Stimulated activated CD4-positive, alpha-beta T cell treated with anti-CD3 and anti-CD28 coated beads, TNF-alpha, amount 100 ng/mL, for 1 hour (primary cell): ENCODE measurements at regions not wholly inside any gene's neighbourhood (a gene's known extent, or its start where the extent isn't known, plus 50 kb on each side); places are given as distances from the start of the nearest gene placed in this dataset.

Experiments
- DNase-seq, 3 donors: peaks; one replicate each; pipeline ENCODE4 v3.0.0-alpha.2; 2020; ENCODE audit warnings: low read depth in 3 of 3, low spot score in 1 of 3

DNA sequence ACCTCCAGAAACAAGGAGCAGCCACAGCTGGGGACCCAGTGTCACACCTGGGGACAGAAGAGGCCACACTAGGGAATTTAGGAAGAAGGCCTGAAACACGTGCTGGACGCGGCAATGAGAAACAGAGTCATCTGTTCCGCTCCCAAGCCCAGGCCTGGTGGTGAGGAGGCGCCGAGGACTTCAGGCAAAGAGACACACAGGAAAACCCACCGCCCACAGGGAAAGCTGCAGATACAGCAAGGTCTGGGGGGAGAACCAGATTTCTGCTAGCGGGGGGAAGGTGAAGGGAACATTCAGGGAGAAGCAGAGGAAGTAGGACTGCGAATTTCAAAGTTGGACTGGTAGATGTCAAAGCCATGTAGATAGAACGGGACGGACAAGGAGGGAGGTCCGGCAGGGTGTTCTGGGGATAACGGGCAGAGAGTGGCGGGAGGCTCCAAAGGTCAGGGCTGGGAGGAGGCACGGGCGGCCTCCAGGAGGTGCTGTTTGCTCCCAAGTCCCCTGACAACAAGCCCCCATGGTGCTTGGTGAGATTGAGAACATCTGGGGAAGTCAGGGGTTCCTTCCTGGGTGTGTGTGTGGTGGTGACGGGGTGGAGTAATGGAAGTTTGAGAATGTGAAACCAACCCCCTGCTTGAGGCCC lies 351.7 kb upstream of the MYT1L start:
- DNase-seq, result no peak

DNA sequence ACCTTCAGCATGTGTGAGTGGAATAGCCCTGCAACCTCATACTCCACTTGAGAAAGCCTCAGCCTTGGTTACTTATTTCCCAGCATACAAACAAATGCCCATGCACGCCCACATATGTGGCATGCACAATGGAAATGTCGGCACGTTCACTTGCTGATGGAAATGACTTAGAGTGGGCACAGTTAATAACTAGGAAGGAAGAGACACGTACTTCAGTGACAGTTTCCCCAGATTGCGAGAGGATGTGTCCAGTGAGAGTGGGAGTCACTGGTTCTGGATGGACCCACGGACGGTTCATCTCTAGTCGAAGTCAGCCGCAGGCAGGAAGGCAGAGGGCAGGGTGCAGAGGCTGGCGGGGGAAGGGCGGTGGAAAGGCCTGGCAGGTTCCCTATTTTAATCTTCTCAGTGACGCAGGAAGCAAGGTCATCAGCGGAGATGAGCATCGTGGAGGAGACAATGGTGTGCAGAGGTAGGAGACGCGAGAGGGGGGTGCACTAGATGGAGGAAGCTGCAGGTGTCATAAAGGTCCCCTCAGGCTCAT lies 350.7 kb upstream of the MYT1L start:
- DNase-seq, result no peak

DNA sequence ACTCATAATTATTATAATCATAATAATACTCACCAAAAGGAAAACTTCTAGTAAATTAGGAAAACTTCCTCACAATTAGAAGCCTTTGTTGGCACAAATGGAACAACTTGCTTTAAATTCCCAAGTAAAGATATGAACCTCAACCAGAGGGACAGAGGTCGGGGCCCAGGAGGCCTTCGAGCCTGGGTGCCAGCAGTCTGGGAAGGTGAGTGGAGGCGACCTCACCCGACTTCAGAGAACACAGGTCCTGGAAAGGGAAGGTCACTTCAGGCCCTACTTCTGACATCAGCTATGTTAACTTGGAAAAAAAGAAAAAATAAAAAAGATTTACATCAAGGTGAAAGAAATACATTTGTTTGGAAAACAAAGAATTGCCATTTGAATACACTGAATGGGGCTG lies 350.0 kb upstream of the MYT1L start:
- DNase-seq, result no peak

DNA sequence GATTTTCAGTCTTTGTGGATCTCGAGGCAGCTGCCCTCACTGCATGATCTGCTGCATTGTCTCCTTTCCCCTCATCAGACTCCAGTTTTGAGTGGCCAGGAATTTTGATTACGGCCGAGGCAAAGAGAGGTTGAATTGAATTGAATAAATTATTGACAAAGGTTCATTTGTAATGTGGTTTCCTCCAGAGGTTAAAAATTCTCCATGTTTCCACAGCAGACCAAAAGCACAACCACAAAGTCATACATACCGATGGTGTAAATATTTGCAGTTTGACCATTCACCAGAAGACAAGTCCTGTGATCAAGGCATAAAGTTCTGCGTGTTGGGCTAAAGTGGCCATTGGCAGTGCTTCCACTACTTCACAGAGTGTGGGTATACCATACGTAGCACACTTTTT lies 343.8 kb upstream of the MYT1L start:
- no peak for DNase-seq

DNA sequence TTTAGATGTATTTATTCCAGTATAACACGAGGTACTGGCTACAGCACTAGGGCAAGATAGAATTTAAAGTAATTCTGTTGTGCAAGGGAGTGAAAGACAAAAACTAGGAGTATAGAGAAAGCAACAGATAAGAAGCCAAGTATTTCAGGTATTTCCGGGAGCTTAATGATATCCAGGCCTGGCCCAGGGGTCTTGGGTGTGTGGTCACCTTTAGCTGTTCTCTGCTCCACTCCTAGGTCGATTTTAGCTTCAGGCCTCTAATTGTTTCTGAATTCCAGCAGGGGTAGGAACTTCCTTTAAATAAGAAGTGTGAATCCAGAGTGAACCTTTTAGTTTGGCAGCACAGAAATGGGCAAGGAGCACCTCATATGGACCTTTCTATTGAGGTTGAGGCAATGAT lies 342.3 kb upstream of the MYT1L start:
- DNase-seq, result no peak

DNA sequence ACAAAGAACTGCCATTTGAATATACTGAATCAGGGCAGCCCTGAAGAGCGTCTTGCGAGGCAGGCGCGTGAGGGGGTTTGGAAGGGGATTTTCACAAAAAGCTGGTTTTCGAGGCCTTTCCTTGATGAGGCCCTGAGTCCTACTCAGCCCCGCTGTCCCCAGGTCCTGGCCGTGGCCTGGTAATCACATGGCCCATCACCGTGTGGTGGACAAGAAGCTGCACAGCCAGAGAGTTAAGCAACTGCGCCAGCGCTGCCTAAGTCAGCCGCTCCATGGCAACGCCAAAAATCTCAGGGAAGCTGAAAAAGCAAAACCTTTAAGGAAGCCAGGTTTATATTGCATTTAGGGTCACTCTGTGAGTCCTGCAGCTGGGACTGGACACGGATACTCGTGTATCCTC lies 341.2 kb upstream of the MYT1L start:
- no peak for DNase-seq

DNA sequence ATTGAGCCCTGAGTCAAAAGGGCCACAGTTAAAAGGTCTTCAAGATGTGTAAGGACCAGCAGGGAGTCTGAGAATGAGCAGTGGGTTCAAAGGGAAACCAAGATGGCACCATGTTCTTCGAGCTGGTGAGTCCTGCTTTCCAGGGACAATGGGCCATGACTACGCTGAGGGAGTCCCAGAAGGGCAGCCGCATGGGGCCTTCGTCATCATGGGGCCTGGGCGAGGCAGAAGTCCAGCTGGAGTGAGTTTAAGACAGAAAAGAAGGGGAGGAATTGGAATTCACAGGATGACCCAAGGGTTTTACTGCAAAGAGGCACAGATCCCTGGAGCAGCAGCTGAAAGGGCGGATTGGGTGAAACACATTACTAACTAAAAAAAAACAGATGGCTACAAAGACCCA lies 340.8 kb upstream of the MYT1L start:
- no peak for DNase-seq

DNA sequence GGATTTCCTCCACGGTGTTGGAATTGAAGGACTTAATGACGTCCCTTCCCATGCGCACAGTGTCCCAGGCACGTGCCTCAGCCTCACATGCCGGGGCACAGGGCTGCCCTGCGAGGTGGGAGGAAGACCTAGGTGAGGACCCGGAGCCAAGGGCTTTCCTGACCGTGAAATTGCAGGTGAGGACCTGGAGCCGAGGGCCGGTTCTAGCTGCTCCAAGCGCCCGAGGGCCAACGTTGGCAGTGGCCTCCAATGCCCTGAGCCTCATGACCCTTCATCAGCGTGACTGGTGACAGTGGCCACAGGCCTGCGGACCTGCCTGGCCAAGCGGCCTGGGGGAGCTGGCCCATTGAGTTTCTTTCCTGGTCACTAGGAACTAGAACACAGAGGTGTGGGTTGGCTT lies 338.2 kb upstream of the MYT1L start:
- no peak for DNase-seq

DNA sequence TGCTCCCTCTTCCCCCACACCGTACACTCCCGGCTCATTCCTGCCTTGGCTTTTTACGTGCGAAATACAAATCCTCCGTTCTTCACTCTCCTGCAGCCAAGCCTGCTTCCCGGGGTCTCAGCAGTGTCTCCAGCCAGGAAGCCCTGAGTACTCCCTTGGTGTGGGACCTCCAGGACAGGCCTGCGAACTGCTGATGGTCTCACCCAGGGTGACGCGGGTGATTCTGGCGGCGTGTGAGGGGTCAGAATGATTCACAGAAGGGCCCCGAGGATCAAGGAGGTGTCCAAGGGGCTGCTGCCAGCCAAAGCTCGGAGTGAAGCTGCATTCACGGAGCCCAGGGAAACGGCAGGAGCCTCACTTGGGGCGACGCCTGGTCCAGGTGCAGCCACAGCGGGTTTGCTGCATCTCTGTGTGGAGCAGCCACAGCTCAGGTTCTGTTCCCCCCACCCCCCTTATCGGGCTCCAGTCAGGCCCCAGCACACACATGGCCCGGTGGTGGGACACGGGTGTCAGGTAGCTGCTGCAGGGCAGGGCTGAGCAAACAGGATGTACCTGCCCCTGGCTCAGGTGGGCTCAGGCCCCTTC lies 337.7 kb upstream of the MYT1L start:
- no peak for DNase-seq

DNA sequence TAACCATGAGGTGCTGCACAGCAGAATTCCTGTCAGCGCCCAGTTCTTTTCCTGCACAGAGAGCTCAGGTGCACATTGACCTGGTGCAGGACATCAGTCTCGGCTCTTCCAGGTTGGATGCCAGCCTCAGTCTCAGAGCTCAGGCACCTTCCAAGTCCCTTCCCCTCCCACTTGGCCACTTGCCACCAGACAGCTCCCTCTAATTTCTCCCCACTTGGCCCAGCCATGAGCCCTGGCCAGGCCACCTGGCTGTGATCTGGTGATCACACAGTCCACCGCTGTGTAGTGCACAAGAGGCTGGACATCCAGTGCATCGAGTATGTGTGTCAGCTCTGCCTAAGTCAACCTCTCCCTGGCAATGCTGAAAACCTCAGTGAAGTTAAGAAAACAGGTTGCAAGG lies 336.6 kb upstream of the MYT1L start:
- no peak for DNase-seq

DNA sequence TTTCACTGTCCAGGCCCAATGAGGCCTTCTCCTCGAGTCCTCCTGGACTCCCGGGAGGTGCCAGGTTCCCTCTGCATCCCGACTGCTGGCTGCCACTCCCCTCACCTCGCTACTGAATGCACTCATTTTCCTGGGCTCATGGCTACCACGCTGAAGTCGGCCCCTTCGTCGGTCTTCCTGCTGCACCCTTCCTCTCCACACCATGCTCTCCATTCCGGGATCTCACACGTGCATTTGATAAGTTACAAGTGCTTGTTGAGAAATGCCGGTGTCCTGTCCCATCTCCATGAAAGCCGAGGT lies 334.7 kb upstream of the MYT1L start:
- DNase-seq, result no peak

DNA sequence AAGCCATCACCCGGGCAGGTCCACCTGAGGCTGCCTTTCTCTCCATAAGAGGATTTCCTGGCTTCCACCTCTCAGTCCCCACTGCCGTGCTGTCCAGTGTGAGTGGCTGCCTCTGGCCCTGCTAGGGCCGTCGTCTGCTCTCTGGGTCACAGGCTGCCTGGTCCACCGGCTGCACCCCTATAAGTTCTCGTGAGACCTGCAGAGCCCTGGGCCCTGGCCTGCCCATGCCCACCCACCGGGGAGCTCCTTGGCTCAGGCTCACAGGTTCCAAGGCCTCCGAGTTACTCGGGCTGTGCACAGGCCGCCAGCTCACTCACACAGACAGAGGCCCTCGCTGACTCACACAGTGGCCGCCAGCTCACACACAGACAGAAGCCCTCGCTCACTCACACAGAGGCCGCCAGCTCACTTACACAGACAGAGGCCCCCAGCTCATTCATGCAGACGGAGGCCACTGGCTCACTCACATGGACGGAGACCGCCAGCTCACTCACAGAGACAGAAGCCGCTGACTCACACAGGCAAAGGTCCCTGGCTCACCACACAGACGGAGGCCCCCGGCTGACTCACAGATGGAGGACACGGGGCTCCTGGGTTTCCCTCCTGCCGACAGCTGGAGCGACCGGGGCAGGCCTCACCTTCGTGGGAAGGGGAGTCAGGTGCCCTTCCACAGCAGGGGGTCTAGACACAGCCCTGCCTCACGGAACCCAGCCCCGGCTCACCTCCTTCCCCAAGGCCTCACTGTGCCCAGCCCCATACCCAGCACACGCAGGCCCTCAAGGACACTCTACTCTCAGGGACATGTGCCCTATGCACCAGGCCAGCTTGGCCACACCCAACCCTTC lies 334.1 kb upstream of the MYT1L start:
- DNase-seq, result no peak

DNA sequence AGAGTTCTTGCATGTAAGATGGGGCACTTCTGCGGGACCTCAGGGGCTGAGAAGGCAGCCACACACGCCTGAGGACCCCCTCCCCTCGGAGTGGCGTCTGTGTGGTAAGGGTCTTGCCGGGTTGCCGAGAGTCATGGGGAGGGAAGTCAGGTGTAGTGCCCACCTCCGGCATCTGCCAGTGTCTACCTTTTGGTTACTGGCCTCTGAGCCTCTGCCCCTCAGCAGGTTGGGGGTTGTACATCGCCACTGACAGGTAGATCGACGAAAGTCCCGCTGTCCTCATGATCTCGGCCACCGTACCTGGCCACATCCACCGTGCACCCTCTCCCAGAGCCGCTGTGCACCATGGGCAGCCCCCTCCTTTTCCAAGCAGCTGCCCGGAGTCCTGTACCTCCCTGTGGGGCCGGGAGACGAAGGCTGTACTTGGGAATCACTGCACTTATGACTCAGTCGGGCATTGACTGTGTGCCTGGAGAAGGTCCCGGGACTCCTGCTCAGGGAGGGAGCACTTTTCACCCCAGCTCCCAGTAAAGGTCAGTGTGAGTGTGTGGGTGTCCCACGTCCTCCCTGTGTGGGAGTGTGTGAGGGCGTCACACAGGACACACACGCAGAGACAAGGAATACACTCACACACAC lies 332.4 kb upstream of the MYT1L start:
- DNase-seq, result no peak

DNA sequence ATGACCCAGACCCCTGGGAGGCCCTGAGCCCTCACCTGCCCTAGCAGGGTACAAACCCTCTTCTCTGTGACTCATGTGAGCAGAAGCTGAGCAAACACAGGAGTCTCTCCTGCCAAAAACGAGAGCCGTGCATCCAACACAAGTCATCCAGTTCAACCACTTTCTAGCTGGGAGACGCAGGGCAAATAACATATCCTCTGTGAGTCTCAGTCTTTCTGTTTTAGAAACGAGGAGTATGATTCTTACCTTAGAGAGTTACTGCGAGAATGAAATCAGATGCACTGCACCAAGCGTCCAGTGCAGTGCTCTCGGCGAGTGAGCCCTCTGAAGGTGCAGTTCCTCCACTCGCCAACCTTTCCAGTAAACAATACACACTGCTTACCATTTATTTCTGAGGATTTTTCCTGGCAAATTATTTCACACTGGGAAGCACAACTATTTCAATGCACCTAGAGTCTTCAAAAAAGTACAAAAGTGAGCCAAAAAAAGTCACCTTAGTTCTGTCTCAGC lies 331.8 kb upstream of the MYT1L start:
- DNase-seq, result no peak

DNA sequence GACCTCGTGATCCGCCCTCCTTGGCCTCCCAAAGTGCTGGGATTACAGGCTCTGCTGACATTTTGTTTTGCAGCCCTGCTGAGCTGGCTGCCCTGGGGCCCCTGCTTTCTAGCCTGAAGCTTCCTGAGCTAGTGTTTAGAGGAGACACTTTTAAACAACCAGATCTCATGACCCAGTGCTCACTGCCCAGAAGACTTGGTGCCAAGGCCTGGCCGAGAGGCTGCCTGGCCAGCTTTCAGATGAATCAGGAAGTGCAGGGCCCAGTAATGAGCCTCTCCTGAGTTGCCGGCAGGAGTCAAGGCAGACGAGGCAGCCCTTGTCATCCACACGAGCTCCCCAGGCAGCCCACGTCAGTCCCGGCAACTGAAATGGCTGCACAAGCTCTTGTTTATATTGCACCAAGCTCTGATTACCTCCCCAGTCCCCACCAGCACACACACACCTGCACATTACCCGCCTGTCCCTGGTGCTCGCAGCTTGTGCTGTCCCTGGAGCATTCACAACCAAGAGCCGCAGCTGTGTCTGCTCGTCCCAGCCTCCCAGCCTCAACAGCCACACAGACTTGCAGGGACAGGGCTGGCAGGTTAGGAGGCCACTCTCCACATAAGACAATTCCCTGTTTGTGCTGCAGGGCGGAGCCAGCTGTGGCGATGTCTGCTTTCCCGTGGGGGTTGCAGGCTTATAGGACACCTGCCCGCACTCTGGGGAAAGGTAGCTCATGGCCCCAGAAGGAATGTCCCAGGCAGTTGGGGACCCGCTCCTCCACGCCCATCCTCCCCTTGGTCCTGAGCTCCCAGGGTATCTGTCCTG lies 331.2 kb upstream of the MYT1L start:
- DNase-seq, result no peak

DNA sequence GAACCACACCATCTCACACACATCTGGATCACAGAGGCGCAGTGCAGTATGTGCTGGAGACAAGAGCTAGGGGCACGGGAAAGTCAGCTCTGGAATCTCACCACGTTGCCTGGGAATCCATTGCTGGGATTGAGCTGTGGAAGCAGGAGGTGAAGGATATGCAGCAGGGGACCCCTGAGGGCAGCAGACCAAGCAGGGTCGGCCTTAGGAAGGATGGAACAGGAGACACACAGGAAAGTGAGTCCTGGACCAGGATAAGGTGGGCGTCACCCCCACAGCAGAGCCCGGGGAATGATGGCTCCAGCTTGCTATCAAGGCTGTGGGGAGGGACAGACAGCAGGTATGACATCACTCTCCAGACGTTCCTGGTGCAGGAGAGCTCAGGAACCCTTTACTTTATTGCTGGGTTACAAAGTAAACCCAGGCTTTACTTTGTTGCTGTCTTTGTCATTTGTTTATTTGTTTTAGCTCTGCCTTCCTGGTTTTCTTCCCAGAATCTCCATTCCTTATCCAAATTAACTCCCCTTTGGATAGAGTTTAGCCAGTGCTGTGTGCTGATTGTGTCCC lies 329.8 kb upstream of the MYT1L start:
- no peak for DNase-seq

DNA sequence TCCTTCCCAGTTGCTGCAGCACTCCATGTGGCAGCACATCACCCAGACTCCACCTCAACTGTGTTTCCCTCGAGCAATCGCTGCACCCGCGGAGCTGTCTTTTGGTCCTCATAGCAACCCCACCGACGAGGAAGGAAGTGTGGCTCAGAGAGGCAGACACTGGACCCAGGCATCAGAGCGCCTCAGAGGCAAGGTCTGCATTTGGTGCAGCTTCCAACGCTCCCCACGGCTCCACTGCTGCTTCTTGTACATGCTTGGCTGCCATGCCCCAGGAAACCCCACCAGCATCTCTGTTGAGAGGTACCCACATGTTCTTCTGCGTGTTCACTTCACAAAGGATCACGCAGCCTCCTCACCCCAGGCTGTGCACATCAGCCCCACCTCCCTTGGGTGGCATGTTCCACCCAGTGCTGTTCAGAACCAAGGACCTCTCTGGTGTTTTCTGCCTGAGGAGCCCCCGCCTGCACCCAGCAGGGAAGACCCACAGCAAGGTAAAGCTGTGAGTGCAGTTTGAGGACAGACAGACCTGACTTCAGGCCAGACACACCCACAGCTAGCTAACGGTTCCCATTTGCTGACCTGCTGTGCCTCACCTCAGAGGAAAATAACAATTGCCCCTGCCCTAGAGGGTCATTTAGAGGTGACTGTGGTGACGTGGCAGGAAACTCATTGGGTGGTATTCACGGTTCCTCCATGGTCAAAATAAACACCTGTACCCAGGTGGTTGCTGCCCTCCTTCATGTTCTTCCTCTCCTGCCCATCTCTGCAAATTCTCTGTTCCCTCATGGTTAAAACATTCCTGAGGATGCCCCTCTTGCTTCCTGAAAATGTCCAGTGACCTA lies 326.3 kb upstream of the MYT1L start:
- DNase-seq, result no peak

DNA sequence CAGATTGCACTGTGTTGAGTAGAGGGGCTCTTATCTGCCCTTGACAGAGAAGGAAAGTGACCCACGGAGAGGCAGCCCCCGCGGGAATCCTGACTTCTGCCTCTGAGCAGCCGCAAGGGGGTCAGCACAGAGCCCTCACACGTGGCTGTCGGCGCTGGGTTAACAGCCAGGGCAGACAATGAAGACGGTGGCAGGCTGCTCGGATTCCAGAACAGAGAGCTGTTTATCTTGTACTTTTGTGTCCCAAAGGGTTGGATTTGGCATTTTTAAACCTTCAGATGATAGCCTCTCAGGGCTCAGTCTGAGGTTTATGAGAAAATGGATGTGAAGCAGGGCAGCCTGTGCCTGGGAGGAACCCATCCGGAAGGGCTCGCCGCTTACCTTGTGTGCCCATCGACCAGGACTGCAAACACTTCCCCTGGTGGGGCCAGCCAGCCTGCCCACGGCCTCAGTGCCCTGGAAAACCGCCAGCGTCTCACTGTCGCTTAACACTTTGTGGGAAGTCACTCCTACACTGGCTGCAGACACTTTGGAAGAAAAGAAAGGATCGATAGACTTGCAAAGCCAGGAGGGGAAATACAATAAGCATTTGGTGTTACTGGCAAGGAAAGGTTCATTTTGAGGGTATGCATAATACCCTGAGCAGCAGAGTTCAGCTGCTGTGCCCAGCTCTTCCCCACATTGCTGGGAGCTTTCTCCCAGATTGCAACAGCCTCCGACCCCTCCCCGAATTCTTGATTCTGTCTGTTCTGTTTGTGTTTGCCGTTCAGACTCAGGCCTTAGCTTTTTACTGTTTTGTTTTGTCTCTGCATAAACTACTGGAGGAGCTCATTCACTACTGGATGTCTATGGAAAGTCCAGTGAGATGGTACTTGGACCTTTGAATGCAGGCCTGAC lies 325.3 kb upstream of the MYT1L start:
- DNase-seq, result no peak
